MM.1S (cell line): ENCODE measurements at regions not wholly inside any gene's neighbourhood (a gene's known extent, or its start where the extent isn't known, plus 50 kb on each side); places are given as distances from the start of the nearest gene placed in this dataset.
"Not testable (repeated sequence)": the region's sequence is repeated elsewhere in the genome, so short reads cannot be mapped to it uniquely, and the experiment has no call there.

Source experiments
- DNase-seq: peaks from one replicate; pipeline ENCODE4 v3.0.0-alpha.2; 2015
- H2AFZ ChIP-seq: fragments of 300-600 bp; sonication (generic); 2 replicates; pipeline ENCODE4 v1.6.0; 2016; ENCODE audit warnings: antibody characterized with exemption, low read length
- H3F3A ChIP-seq: fragments of 300-600 bp; sonication (generic); 2 replicates; pipeline ENCODE4 v1.6.1; 2016; ENCODE audit warnings: mild to moderate bottlenecking, antibody characterized with exemption, low read length, moderate library complexity, mixed read lengths; ENCODE audit not compliant: insufficient read depth
- H3K27ac ChIP-seq: fragments of 300-600 bp; sonication (generic); 2 replicates; pipeline ENCODE4 v1.5.1; 2016; ENCODE audit warnings: mild to moderate bottlenecking, low read length
- H3K27me3 ChIP-seq: fragments of 300-600 bp; sonication (generic); replicated peaks from 2 replicates; pipeline ENCODE4 v1.6.0; 2016; ENCODE audit warnings: low read length; ENCODE audit not compliant: insufficient read depth
- H3K36me3 ChIP-seq: fragments of 300-600 bp; sonication (generic); replicated peaks from 2 replicates; pipeline ENCODE4 v1.6.1; 2016; ENCODE audit warnings: mild to moderate bottlenecking, low read length, mixed read lengths; ENCODE audit not compliant: insufficient read depth
- H3K4me1 ChIP-seq: fragments of 300-600 bp; sonication (generic); 2 replicates; pipeline ENCODE4 v1.6.1; 2016; ENCODE audit warnings: low read length, mixed read lengths
- H3K4me2 ChIP-seq: fragments of 300-600 bp; sonication (generic); 2 replicates; pipeline ENCODE4 v1.6.0; 2016; ENCODE audit warnings: low read depth, low read length
- H3K4me3 ChIP-seq: fragments of 300-600 bp; sonication (generic); 2 replicates; pipeline ENCODE4 v1.5.1; 2016; ENCODE audit warnings: low read length, mixed read lengths
- H3K79me2 ChIP-seq: fragments of 300-600 bp; sonication (generic); 2 replicates; pipeline ENCODE4 v1.6.1; 2016; ENCODE audit warnings: mixed run types, low read length, mixed read lengths
- H3K9ac ChIP-seq: fragments of 300-600 bp; sonication (generic); 2 replicates; pipeline ENCODE4 v1.6.1; 2016; ENCODE audit warnings: low read length, mixed read lengths
- H3K9me2 ChIP-seq: fragments of 300-600 bp; sonication (generic); replicated peaks from 2 replicates; pipeline ENCODE4 v1.6.1; 2016; ENCODE audit warnings: mild to moderate bottlenecking, low read length, mixed read lengths; ENCODE audit not compliant: insufficient read depth
- H3K9me3 ChIP-seq: fragments of 300-600 bp; sonication (generic); replicated peaks from 2 replicates; pipeline ENCODE4 v1.6.1; 2016; ENCODE audit warnings: mild to moderate bottlenecking, low read length, mixed read lengths; ENCODE audit not compliant: insufficient read depth
- H4K20me1 ChIP-seq: fragments of 300-600 bp; sonication (generic); 2 replicates; pipeline ENCODE4 v1.6.1; 2016; ENCODE audit warnings: mild to moderate bottlenecking, low read length, moderate library complexity, mixed read lengths; ENCODE audit not compliant: insufficient read depth
- CTCF ChIP-seq: fragments of 300-600 bp; sonication (generic); IDR thresholded peaks from 2 replicates; pipeline ENCODE4 v1.5.1; 2016; ENCODE audit warnings: antibody characterized with exemption, low read length, mixed read lengths
- EZH2 ChIP-seq: fragments of 300-600 bp; sonication (generic); optimal IDR thresholded peaks from 2 replicates; pipeline ENCODE3; 2017; ENCODE audit warnings: low read depth, mild to moderate bottlenecking, antibody characterized with exemption, low read length, mixed read lengths
- EZH2phosphoT487 ChIP-seq: fragments of 300-600 bp; sonication (generic); IDR thresholded peaks from 2 replicates; pipeline ENCODE4 v1.6.1; 2018; ENCODE audit warnings: antibody characterized with exemption, low read length

DNA sequence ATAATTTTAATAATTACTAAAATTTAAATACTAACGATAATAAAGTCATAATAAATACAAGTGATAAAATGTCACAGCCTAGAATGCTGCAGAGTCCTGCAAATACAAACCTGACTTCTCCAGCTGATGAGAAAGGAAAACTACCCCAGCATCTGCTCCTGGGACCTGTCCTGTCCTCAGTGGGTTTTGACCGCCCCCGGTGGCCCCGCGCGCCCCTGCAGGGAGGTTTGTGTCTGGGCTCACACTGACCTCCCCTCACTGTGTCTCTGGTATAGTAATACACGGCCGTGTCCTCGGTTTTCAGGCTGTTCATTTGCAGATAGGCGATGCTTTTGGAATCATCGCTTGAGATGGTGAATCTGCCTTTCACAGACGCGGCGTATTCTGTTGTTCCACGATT, 1139.4 kb downstream of the TMEM121 start:
- no peak overlapping the region for H3K27ac ChIP-seq
- no peaks in the 10 kb centered on the region for H3K9me3 ChIP-seq
- DNase-seq: peak; percentile 12
- no peaks in the 10 kb centered on the region for H4K20me1 ChIP-seq
- no peaks in the 10 kb centered on the region for H3K36me3 ChIP-seq
- H3K79me2 ChIP-seq: no peaks in the 10 kb centered on the region
- H3F3A ChIP-seq: no peaks in the 10 kb centered on the region
- no peak overlapping the region for H3K9ac ChIP-seq
- peak overlapping the region; percentile 62 for H3K4me2 ChIP-seq
- no peaks in the 10 kb centered on the region for H3K27me3 ChIP-seq
- H3K4me1 ChIP-seq: no peaks in the 10 kb centered on the region
- H3K9me2 ChIP-seq: no peaks in the 10 kb centered on the region
- peak overlapping the region; percentile 31; the same call in 1 of the 2 replicates for H3K4me3 ChIP-seq
- peak overlapping the region; percentile 35; the same call in 1 of the 2 replicates for H2AFZ ChIP-seq
- TF ChIP-seq EZH2phosphoT487: no peak
- peak; percentile 34 for TF ChIP-seq CTCF

GRCh38 chr14:106666341-106666740, 1140.0 kb downstream of the TMEM121 start:
- Histone ChIP-seq H3K4me2 (peak overlapping the region; percentile 62), H3K36me3 (no peaks in the 10 kb centered on the region), H3K27me3 (no peaks in the 10 kb centered on the region), H3F3A (no peaks in the 10 kb centered on the region), H3K9ac (no peak overlapping the region), H3K79me2 (no peaks in the 10 kb centered on the region), H3K4me3 (peak overlapping the region; percentile 31; the same call in 1 of the 2 replicates), H3K9me3 (no peaks in the 10 kb centered on the region), H3K27ac (no peak overlapping the region), H3K9me2 (no peaks in the 10 kb centered on the region), H2AFZ (peak overlapping the region; percentile 35; the same call in 1 of the 2 replicates), H3K4me1 (no peaks in the 10 kb centered on the region), H4K20me1 (no peaks in the 10 kb centered on the region)
- TF ChIP-seq EZH2phosphoT487: no peak
- TF ChIP-seq CTCF: no peak
- TF ChIP-seq EZH2: no peak
- DNase-seq: peak; percentile 28

DNA sequence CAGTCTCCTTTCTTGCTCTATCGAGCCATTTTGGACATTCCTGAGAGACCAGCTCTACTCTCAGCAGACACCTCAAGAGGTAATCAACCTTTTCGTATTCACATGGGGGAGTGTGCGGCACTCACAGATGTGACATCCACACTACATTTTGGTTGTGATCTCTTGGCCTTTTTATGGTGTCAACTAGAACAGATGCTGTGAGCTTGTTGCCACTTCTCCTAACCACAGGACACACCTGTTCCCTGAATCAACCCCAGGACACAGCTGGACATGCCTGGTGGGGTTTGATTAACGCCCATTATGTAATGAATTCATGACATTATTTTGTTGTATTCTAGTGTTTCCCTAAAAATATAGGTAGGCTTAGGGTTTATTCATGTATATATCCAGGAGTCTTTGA, 1143.6 kb downstream of the TMEM121 start:
- Histone ChIP-seq H3K79me2 (no peaks in the 10 kb centered on the region), H3F3A (no peaks in the 10 kb centered on the region), H2AFZ (no peak overlapping the region), H3K9ac (no peak overlapping the region), H3K36me3 (no peaks in the 10 kb centered on the region), H3K9me3 (no peaks in the 10 kb centered on the region), H3K27me3 (no peaks in the 10 kb centered on the region), H3K4me3 (no peak overlapping the region), H3K4me1 (no peaks in the 10 kb centered on the region), H3K4me2 (no peak overlapping the region), H4K20me1 (no peaks in the 10 kb centered on the region), H3K27ac (no peak overlapping the region), H3K9me2 (no peaks in the 10 kb centered on the region)
- no peak for DNase-seq
- no peak for TF ChIP-seq CTCF
- no peak for TF ChIP-seq EZH2
- TF ChIP-seq EZH2phosphoT487: no peak

- H3K27ac ChIP-seq, H3K9me3 ChIP-seq, DNase-seq, H3K4me3 ChIP-seq, H3F3A ChIP-seq, H3K79me2 ChIP-seq, H3K9me2 ChIP-seq, H3K27me3 ChIP-seq, H3K36me3 ChIP-seq, H3K4me1 ChIP-seq, H4K20me1 ChIP-seq, H2AFZ ChIP-seq, H3K4me2 ChIP-seq, H3K9ac ChIP-seq: not testable (repeated sequence)
Measured at GRCh38 chr14:106674093-106674492, 1147.7 kb downstream of the TMEM121 start.

GRCh38 chr14:106674509-106675125, 1148.2 kb downstream of the TMEM121 start:
- not testable (repeated sequence) for H3K4me1 ChIP-seq, H2AFZ ChIP-seq, H3K9ac ChIP-seq, H4K20me1 ChIP-seq, H3K4me2 ChIP-seq, H3K4me3 ChIP-seq, H3K27me3 ChIP-seq, DNase-seq, H3K27ac ChIP-seq, H3F3A ChIP-seq, H3K9me3 ChIP-seq, H3K9me2 ChIP-seq, H3K36me3 ChIP-seq, H3K79me2 ChIP-seq

- H3K27ac ChIP-seq, H2AFZ ChIP-seq, H3K36me3 ChIP-seq, H3K79me2 ChIP-seq, H3K4me3 ChIP-seq, H4K20me1 ChIP-seq, H3K27me3 ChIP-seq, H3K9me3 ChIP-seq, H3K9me2 ChIP-seq, H3K4me1 ChIP-seq, H3K9ac ChIP-seq, DNase-seq, H3K4me2 ChIP-seq, H3F3A ChIP-seq: not testable (repeated sequence)
Measured at GRCh38 chr14:106675716-106676115, 1149.3 kb downstream of the TMEM121 start.
